ENCODE measurements at regions not wholly inside any gene's neighbourhood (a gene's known extent, or its start where the extent isn't known, plus 50 kb on each side); places are given as distances from the start of the nearest gene placed in this dataset.

DNA sequence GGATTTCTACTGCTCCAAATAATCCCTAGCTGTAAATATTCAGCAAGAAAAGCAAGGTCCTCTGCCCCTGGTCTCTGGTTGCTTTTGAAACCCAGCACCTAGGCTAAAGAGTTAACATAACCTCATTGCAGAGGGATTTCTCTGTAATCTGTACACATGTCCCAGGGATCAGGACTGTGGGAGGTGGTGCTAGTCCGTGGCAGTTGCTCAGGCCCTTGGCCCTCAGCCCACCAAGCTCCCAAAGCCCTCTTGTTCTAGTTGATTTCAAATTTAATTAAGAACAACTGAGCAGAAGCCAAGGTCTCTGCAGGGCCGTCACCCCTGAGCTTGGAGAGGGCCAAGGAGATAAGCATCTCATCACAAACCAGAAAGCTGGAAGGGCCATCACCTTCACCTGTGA, 181.1 kb downstream of the SOX9 start:
- no peak for DNase-seq (ENCODE audit: low read depth, low spot score)

DNA sequence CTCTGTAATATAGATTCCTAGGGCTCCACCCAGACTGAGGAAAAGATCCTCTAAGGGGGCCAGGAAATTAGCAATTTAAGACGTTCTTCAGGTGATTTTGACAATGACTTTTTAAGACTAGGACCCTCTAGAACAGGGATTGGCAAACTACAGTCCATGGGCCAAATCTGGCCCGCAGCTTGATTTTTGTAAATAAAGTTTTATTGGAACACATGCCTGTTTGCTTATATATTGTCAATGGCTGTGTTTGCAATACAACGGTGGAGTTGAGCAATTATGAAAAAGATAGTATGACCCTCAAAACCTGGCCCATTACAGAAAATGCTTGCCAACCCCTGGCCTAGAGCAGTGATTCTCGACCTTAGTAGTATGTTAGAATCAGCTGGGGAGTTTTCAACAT, 181.9 kb downstream of the SOX9 start:
- no peak for DNase-seq (ENCODE audit: low read depth, low spot score)

DNA sequence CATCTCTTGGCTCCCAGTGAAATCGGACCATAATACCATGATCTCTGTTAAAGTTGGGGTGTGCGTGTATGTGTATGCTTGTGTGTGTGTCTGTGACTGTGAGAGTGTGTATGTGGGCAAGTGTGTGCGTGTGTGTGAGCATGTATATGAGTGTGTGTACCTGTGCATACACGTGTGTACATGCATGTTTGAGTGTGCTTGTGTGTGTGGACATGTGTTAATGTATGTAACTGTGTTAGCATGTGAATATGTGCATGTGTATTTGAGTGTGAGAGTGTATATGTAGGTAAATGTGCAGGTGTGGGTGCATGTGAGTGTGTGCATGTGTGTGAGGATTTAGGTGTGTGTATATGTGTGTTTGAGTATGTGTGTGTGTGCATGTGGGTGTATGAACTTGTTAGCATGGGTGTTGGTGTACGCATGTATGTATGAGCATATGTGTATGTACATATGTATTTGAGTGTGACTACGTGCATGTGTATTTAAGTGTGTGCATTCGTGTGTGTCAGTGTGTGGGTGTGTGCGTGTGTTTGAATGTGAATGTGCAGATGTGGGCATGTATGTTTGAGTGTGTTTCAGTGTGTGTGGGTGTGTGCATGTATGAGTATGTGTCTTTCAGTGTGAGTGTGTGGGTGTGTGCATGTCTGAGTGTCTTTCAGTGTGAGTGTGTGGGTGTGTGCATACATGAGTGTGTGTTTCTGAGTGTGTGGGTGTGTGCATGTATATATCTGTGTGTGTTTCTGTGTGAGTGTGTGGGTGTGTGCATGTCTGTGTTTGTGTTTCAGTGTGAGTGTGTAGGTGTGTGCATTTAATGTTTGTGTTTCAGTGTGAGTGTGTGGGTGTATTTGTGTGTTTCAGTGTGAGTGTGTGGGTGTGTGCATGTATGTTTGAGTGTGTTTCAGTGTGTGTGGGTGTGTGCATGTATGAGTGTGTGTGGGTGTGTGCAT, 183.2 kb downstream of the SOX9 start:
- DNase-seq (ENCODE audit: low read depth, low spot score), result no peak

DNA sequence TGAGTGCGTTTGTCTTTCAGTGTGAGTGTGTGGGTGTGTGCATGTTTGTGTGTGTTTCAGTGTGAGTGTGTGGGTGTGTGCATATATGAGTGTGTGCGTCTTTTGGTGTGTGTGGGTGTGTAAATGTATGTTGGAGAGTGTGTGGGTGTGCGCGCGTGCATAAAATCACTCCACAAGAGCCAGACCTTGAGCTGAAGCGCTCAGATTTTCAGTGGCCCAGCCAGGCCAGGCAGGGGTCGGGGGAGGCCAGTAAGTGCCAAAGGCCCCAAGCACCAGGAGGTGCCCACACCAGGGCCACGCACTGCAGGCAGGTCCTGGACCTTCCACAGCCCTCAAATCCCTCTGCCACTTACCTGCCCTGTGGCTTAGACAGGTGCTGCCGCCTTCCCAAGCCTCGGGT, 184.0 kb downstream of the SOX9 start:
- DNase-seq (ENCODE audit: low read depth, low spot score), result no peak

DNA sequence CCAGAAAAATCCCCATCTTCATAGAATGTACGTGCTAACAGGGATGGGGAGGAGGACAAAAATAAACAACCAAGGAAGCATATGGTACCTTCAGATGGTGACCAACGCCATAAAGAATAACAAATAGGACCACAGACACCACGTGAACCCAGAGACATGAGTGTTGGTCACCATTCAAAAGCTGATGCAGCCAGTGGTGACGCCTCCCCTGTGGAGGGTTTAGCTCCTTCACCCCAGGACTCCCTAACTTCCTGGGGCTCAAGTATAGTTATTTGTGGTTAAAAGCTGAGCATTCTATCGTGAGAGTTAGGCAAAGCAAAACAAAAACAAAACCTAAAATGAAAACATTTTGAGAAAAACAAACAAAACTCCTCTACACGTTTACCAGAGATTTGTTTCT, 184.7 kb downstream of the SOX9 start:
- no peak for DNase-seq (ENCODE audit: low read depth, low spot score)

DNA sequence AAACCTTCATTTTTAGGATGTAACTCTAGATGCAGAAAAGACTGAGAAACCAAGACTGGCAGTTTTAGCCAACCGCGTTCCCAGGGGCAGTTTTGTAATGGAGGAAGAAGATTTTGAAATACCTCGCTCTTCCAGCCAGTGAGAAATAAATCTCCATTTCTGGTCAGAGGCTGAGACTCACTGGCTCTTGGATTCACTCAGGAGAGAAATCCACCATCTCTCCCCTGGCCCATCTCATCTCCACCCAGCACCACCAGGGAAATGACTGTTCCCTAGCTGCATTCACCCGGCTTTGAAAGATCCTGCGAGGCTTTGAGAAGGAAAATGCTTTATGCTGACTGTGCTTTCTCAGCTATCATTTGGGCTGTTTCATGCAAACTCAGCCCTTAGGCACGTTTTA, 185.2 kb downstream of the SOX9 start:
- no peak for DNase-seq (ENCODE audit: low read depth, low spot score)

DNA sequence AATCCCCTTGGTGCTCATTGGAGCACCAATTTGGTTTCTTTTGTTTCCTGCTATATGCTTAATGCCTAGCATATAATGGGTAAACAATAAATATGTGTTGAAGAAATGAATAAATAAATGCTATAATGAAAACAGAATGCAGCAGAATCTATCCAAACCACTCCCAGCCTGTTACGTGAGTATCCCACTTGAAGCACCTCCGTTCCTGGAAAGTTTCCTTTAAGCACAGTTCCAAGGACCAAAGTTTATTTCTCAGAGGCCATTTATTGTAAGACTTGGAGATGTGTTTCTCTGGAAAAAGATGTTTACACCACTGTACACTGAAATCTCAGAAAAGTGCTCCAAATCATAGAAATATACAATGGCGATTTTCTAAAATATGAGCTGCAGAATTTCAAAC, 187.0 kb downstream of the SOX9 start:
- DNase-seq (ENCODE audit: low read depth, low spot score), result no peak

DNA sequence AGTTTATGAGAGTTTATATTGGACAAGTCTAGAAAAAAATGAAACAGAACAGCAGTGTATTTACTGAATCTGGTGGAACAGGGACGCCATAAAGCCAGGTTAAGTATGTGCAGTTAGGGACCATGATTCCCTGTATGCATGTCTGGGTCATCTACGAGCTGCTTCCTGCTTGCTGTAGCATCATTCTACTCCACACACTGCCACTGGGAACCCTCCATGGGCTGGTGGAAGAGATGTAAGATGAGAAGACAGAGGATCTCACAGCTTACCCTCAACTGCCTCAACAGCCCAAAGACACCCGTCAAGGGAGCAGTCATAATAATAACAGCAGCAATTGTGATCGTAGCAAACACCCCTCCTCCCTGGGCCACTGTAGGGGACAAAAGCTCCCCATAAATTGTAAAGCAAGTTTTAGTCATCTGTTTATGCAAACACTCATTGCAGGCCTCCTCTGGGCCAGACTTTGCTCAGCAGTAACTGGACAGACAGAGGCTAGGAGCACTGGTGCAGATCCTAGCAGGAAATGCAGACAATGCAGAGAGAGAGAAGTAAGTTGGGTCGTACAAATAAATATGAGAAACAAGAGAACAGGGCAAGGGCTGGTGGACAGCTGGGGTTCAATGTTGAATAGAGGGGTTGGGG, 188.0 kb downstream of the SOX9 start:
- no peak for DNase-seq (ENCODE audit: low read depth, low spot score)

DNA sequence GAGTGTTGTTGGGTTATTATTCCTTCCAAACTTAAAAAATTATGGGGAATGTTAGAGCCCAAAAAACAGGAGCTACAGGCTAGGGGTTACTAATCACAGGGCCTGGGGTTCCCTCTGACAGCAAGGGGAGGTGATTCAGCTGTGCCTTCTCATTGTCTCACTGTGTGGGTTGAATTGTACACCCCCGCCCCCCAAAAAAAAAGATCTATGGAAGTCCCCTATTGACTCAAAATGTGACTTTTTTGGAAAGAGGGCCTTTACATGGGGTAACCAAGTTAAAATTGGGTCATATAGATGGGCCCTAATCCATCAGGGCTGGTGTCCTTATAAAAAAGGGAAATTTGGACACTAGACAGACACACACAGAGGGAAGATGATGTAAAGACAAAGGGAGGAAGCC, 190.2 kb downstream of the SOX9 start:
- no peak for DNase-seq (ENCODE audit: low read depth, low spot score)

DNA sequence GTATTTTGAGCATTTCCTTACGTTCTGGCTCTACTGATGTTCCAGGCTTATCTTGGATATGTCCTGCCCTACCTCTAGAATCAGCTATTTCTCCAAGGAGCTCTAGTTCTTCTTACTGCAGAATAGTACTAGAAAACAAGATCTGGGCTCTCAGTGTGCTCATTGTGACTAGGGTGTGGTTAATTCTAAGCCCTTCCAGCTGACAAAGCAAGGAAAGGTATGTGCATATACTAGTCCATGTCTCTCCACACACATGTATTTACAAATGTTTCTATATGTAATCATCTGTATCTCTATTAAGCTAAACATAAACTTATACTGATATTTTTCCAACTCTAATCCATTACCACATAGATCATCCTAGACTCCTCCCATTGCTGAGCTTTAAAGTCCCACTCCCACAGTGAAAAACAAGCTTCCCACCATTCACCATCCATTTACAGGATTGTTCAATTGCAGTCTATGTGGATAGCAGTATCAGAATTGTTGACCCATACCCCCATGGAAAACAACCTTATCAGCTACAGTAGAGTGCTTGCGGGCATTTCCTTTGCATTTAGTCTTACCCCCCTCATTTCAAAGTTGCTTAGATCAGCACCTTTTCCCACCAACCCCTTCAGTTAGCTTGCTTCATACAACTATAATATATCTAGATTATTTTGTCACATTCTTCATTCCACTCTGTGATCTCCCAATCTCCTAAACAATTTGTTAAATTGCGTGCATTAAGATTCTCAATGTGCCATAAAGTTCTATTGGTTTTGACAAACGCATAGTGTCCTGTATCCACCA, 194.5 kb downstream of the SOX9 start:
- no peak for DNase-seq (ENCODE audit: low read depth, low spot score)

DNA sequence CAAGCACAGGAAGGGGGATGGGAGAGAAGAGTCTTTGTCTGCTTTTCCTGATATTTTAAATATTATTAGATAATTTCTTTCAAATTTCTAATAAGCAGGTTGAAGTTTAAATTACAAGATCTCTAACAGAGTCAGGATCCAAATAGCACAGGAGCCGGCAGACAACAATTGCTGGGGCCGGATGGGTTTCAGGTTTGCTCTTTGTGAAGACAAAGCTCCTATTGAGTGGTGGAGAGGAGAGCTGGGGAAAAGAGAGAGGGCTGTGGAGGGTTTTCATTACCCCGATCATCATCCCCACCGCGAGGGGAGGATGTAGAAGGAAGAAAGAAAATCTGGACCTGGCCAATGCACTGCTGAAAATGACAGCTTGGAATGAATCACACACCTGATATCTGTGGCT, 197.3 kb downstream of the SOX9 start:
- no peak for DNase-seq (ENCODE audit: low read depth, low spot score)

DNA sequence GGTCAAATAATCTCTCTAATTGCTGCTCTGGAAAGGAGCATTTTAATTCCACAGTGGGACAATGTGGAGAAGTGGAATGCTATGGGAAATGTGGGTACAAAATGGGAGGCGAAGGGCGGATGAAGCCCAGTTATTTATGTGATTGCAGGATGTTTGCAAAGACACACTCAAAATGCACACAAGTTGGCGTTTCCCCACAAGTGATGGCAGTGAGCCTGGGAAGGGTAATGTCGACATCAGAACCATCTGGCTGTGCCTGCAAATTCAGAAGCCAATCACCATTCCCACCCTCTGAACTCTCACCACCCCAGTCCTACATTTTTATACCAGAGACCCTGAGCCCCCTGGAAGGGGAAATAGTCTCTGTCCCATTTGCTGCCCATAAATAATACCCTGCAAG, 201.1 kb downstream of the SOX9 start:
- no peak for DNase-seq (ENCODE audit: low read depth, low spot score)

DNA sequence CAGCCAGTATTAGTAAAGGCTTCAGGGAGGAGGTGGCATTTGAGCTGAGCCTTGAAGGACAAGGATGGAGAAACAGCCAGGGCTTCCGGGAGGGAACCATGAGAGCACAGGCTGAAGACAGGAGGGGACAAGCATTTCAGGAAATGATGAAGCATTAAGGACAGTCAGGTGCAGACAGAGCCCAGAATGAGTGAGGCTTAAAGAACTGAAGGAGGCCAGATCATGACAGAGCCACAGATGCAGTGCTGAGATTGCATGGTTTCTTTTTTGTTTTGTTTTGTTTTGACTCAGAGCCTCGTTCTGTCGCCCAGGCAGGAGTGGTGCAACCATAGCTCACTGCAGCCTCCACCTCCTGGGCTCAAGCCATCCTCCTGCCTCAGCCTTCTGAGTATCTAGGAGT, 211.5 kb downstream of the SOX9 start:
- no peak for DNase-seq (ENCODE audit: low read depth, low spot score)

DNA sequence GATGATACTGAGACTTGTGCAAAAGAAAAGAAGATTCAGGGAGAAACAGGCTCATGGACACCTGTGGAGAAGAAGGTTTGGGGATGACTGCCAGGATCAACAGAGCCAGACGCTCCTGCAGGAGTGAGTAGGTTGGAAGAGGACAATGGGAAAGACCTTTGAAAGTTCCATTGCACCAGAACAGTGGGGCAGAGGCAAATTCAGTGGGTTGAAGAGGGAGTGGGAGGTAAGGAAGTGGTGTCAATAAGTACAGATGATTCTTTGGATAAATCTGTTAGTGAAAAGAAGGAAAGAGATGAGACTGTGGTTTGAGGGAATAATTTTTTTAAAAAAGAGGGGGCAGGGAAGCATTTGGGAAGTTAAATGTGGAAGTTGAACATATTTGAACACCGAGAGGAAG, 212.8 kb downstream of the SOX9 start:
- DNase-seq (ENCODE audit: low read depth, low spot score), result no peak

DNA sequence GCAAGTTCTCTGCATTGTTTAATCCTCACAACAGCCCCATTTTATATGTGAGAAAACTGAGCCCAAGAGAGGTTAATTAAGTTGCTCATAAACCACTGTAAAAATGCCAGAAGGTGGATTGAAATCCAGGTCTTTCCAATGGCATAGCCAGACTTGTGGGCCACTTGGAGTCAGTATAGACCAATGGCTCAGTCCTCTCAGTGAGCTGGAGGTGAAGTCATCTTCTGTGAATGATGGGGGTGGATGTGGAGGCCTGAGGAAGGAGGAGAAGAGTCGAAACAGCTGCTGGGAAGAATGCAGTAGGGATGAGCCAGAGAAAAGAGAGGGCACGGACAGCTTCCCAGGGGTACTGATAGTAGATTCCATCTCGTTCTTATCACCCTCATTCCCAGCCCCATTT, 213.4 kb downstream of the SOX9 start:
- no peak for DNase-seq (ENCODE audit: low read depth, low spot score)

DNA sequence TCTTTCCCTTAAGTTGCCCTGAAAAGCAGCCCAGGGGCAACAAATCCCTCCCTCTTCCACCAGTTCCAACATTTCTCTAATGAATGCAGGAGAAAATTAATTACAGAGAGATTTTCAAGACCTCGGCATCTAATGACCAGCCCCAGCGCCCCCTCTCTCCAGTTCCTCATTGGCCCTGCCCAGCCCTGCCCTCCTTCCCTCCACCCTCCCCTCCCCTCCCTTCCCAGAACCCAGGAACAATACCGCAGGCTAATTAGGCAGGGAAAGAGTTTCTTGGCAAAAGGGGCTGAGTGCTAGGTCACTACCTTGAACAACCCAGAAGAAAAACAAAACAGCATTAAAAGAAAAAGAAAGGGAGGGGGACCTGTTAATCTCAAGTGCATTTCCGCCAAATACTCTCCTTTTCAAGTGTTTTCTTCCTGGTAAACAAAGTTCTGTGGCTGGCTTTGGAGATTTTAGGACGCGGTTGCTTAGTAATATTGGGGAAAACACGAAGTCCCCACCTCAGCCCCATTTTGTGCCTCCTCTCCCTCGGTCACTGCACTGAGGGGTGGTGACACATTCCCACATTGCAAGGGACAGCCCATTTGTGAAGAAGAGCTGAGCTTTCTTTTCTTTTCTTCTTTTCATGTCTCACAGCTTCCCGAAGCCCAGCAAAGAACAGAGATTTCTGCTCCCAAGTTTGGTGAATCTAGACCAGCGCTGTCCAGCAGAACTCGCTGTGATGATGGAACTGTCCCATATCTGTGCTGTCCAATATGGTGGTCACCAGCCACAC, 215.4 kb downstream of the SOX9 start:
- peak; percentile 92 for DNase-seq (ENCODE audit: low read depth, low spot score)

DNA sequence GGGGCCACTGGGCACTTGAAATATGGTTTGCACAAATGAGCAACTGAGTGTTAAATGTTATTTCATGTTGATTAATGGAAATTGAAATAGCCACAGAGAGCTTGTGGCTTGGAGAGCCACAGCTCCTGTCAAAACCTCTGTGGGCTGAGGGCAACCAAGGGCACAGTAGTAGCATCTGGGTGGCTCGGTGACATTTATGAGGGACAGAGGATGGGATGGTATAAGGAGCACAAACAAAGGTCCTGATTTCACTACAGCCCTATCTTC, 215.9 kb downstream of the SOX9 start:
- no peak for DNase-seq (ENCODE audit: low read depth, low spot score)

DNA sequence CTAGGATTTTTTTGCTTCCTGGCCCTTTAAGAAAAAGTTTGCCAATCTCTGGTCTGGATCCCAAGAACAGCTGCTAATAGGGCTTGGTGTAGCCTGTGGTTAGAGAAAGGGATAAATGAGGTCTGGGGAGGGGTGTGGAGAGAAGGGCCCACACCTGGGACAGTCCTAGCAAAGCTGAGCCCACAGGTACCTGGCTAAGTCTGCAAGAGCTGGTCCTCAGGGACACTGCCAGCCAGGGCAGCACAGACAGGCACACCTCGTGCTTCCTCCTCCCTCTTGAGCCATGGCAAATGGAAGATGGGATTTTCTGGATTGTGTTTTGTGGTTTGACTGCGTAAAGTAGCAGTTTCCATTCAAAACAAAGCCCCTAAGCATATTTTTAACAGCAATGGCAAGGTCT, 217.5 kb downstream of the SOX9 start:
- peak; percentile 38 for DNase-seq (ENCODE audit: low read depth, low spot score)

DNA sequence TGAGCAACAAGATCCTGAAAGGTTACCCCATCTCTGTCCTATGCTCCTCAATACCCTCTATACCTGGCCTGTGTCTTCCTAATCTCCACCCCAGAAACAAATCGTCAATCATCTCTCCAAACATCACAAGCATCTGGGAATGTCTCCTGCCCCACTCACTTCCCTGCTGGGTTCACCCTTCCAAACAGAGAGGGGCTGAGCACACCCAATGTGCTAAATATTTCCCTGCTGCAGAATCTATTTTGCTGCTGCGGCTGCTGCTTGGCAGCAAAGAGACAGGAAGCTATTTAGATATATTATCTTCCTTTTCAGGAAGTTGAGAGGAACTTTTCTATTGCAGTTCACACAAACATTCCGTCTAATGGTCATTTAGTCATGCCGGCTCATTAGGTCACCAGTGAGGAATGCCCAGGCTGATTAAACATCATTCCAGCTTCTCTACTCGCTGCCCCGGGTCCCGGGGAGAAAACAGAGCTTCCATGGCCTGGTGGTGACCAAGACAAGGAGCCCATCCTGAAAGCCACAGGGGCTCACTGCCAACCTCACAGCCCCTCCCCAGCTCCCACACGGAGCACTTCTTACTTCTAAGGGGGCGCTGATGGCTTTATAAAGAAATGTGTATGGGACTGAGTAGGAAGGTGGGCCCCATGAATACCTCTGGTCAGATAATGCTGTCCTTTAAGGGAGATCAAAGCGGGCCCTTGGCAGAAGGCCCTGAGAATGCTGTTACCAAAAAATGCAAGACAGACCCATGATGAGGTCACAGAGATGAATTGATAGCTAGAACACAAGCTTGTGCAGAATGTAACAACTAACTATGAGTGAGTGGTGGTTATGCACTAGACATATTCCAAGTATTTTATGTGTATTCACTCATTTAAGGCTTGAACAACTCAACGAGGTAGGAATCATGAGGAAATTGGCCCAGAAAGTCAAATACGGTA, 218.3 kb downstream of the SOX9 start:
- DNase-seq (ENCODE audit: low read depth, low spot score), result peak; percentile 97

DNA sequence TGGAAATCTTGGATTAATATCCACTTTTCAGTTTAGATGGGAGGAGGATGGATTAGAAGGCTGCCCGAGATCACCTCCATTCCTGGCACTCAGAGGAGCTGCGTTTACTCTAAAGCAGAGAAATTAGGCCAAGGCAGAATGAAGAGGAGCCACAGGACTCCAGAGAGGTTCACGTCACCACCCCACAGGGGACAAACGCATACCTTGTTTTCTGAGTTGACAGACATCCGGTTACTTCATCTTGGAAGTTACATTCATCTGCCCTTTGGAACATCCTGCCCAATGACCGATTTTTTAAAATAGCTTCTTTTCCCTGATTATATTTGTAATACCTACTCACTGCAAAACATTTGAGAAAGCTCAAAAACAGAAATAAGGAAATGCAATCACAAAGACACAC, 220.0 kb downstream of the SOX9 start:
- no peak for DNase-seq (ENCODE audit: low read depth, low spot score)

DNA sequence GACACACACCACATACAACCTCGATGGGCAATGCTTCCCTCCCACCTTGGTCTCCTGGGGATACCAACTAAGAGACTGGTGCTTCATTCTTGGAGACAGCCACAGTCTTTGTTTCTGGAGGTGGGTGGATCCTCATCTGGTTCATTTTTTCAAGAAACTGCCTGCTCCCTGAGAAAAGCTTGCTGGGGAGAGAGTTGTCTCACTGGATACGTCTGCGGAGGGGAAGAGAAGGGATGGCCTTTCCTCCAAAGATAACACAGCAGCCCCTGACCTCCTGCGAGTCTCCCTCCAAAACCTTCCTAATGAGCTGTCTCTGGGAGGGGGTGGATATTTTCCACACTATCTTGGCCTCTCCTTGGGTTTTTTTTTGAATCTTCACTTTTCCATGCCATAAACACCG, 221.2 kb downstream of the SOX9 start:
- DNase-seq (ENCODE audit: low read depth, low spot score), result peak; percentile 29

All from astrocyte of the hippocampus (primary cell).